ENCODE measurements at regions not wholly inside any gene's neighbourhood (a gene's known extent, or its start where the extent isn't known, plus 50 kb on each side); places are given as distances from the start of the nearest gene placed in this dataset.

GRCh38 chr12:60066655-60067054 lies 470.8 kb downstream of the SLC16A7 start:
- no peak for TF ChIP-seq EZH2 (IDR thresholded peaks at IDR 0.05; ENCODE audit: borderline replicate concordance, low read length)
- TF ChIP-seq, protein P1, sequence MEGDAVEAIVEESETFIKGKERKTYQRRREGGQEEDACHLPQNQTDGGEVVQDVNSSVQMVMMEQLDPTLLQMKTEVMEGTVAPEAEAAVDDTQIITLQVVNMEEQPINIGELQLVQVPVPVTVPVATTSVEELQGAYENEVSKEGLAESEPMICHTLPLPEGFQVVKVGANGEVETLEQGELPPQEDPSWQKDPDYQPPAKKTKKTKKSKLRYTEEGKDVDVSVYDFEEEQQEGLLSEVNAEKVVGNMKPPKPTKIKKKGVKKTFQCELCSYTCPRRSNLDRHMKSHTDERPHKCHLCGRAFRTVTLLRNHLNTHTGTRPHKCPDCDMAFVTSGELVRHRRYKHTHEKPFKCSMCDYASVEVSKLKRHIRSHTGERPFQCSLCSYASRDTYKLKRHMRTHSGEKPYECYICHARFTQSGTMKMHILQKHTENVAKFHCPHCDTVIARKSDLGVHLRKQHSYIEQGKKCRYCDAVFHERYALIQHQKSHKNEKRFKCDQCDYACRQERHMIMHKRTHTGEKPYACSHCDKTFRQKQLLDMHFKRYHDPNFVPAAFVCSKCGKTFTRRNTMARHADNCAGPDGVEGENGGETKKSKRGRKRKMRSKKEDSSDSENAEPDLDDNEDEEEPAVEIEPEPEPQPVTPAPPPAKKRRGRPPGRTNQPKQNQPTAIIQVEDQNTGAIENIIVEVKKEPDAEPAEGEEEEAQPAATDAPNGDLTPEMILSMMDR (conservative IDR thresholded peaks at IDR 0.05 in 1 of 2, IDR thresholded peaks at IDR 0.05 in 1 of 2; ENCODE audit: extremely low read depth in 1 of 2, insufficient read depth in 1 of 2, low read depth in 1 of 2, low read length in 2 of 2): no peak

All from mammary epithelial cell (primary cell).